ENCODE measurements at regions not wholly inside any gene's neighbourhood (a gene's known extent, or its start where the extent isn't known, plus 50 kb on each side); places are given as distances from the start of the nearest gene placed in this dataset.

GRCh38 chr6:23306251-23306950 lies 737.0 kb downstream of the HDGFL1 start:
- TF ChIP-seq REST (IDR thresholded peaks at IDR 0.05; ENCODE audit: borderline replicate concordance) (no peak), POLR2AphosphoS5 (IDR thresholded peaks at IDR 0.05) (no peak), TAF1 (IDR thresholded peaks at IDR 0.05; ENCODE audit: low read depth) (no peak), MXI1 (conservative IDR thresholded peaks at IDR 0.05; ENCODE audit: poor library complexity, severe bottlenecking) (no peak), EP300 (conservative IDR thresholded peaks at IDR 0.05; ENCODE audit: poor library complexity, severe bottlenecking) (no peak)
- Histone ChIP-seq H3K79me2 (replicated peaks; ENCODE audit: insufficient read depth, low read length) (no peaks in the 10 kb centered on the region), H4K20me1 (ENCODE audit: insufficient read depth) (no peaks in the 10 kb centered on the region), H3K4me3 (ENCODE audit: low read length) (no peak overlapping the region), H3K4me2 (ENCODE audit: low read length) (no peak overlapping the region), H3K9me3 (ENCODE audit: low read length) (no peaks in the 10 kb centered on the region), H2AFZ (ENCODE audit: low read depth, low read length) (no peak overlapping the region), H3K27me3 (ENCODE audit: insufficient read depth, low read depth, low read length) (no peaks in the 10 kb centered on the region), H3K9me2 (ENCODE audit: insufficient read depth, low read length) (no peaks in the 10 kb centered on the region), H3K27ac (ENCODE audit: low read length) (no peak overlapping the region), H3K36me3 (ENCODE audit: insufficient read depth, low read length) (no peaks in the 10 kb centered on the region), H3K9ac (ENCODE audit: low read length) (no peak overlapping the region), H3F3A (ENCODE audit: insufficient read depth, low read length, poor library complexity, severe bottlenecking) (no peaks in the 10 kb centered on the region)

GRCh38 chr6:23307516-23307915 lies 738.1 kb downstream of the HDGFL1 start:
- Histone ChIP-seq H2AFZ (ENCODE audit: low read depth, low read length) (no peak overlapping the region), H3K27me3 (ENCODE audit: insufficient read depth, low read depth, low read length) (no peaks in the 10 kb centered on the region), H3K4me2 (ENCODE audit: low read length) (no peak overlapping the region), H3K4me3 (ENCODE audit: low read length) (no peak overlapping the region), H3K9ac (ENCODE audit: low read length) (no peak overlapping the region), H3K27ac (ENCODE audit: low read length) (no peak overlapping the region), H4K20me1 (ENCODE audit: insufficient read depth) (no peaks in the 10 kb centered on the region), H3K79me2 (replicated peaks; ENCODE audit: insufficient read depth, low read length) (no peaks in the 10 kb centered on the region), H3K9me2 (ENCODE audit: insufficient read depth, low read length) (no peaks in the 10 kb centered on the region), H3F3A (ENCODE audit: insufficient read depth, low read length, poor library complexity, severe bottlenecking) (no peaks in the 10 kb centered on the region), H3K9me3 (ENCODE audit: low read length) (no peaks in the 10 kb centered on the region), H3K36me3 (ENCODE audit: insufficient read depth, low read length) (no peaks in the 10 kb centered on the region)
- TF ChIP-seq REST (IDR thresholded peaks at IDR 0.05; ENCODE audit: borderline replicate concordance) = no peak

GRCh38 chr6:23308166-23308565 lies 738.8 kb downstream of the HDGFL1 start:
- Histone ChIP-seq H3K4me2 (ENCODE audit: low read length) (no peak overlapping the region), H3K9me2 (ENCODE audit: insufficient read depth, low read length) (no peaks in the 10 kb centered on the region), H3K9ac (ENCODE audit: low read length) (no peak overlapping the region), H3K27ac (ENCODE audit: low read length) (no peak overlapping the region), H3K79me2 (replicated peaks; ENCODE audit: insufficient read depth, low read length) (no peaks in the 10 kb centered on the region), H3K36me3 (ENCODE audit: insufficient read depth, low read length) (no peaks in the 10 kb centered on the region), H3F3A (ENCODE audit: insufficient read depth, low read length, poor library complexity, severe bottlenecking) (no peaks in the 10 kb centered on the region), H3K27me3 (ENCODE audit: insufficient read depth, low read depth, low read length) (no peaks in the 10 kb centered on the region), H2AFZ (ENCODE audit: low read depth, low read length) (no peak overlapping the region), H3K4me3 (ENCODE audit: low read length) (no peak overlapping the region), H4K20me1 (ENCODE audit: insufficient read depth) (no peaks in the 10 kb centered on the region), H3K9me3 (ENCODE audit: low read length) (no peaks in the 10 kb centered on the region)
- TF ChIP-seq REST (IDR thresholded peaks at IDR 0.05; ENCODE audit: borderline replicate concordance) = no peak
- no peak for TF ChIP-seq POLR2AphosphoS5 (IDR thresholded peaks at IDR 0.05)
- no peak for TF ChIP-seq MXI1 (conservative IDR thresholded peaks at IDR 0.05; ENCODE audit: poor library complexity, severe bottlenecking)
- no peak for TF ChIP-seq CTCF (IDR thresholded peaks at IDR 0.05; ENCODE audit: poor library complexity, severe bottlenecking)
- TF ChIP-seq EP300 (conservative IDR thresholded peaks at IDR 0.05; ENCODE audit: poor library complexity, severe bottlenecking) = no peak
- no peak for TF ChIP-seq EZH2 (IDR thresholded peaks at IDR 0.05; ENCODE audit: borderline replicate concordance, insufficient read depth, low read length, poor library complexity, severe bottlenecking)
- TF ChIP-seq TAF1 (IDR thresholded peaks at IDR 0.05; ENCODE audit: low read depth) = no peak
- no peak for TF ChIP-seq SMC3 (conservative IDR thresholded peaks at IDR 0.05; ENCODE audit: poor library complexity)

Measured in neural cell (in vitro differentiated cells).